Coronary artery (tissue), 2 donors: ENCODE measurements at regions not wholly inside any gene's neighbourhood (a gene's known extent, or its start where the extent isn't known, plus 50 kb on each side); places are given as distances from the start of the nearest gene placed in this dataset.

Experiments
- DNase-seq: peaks from one replicate; pipeline ENCODE4 v3.0.0-alpha.2; 2017; ENCODE audit warnings: low spot score
- H3K27ac ChIP-seq, 2 donors: fragments of 200-600 bp; sonication (generic); one replicate each; pipeline ENCODE4 v1.5.1; 2016 to 2019
- H3K4me3 ChIP-seq: fragments of 200-600 bp; sonication (generic); 2 replicates; pipeline ENCODE4 v1.5.1; 2016; ENCODE audit warnings: mild to moderate bottlenecking, moderate library complexity
- CTCF ChIP-seq: fragments of 200-600 bp; sonication (generic); IDR thresholded peaks from one replicate; pipeline ENCODE4 v1.5.1; 2019; ENCODE audit warnings: antibody characterized with exemption

- H3K27ac ChIP-seq = no peak overlapping the region
- no peak for DNase-seq
- TF ChIP-seq CTCF = no peak
- no peak overlapping the region for H3K4me3 ChIP-seq
These were observed 72.4 kb upstream of the ADCY1 start for GRCh38 chr7:45501791-45502190.

DNA sequence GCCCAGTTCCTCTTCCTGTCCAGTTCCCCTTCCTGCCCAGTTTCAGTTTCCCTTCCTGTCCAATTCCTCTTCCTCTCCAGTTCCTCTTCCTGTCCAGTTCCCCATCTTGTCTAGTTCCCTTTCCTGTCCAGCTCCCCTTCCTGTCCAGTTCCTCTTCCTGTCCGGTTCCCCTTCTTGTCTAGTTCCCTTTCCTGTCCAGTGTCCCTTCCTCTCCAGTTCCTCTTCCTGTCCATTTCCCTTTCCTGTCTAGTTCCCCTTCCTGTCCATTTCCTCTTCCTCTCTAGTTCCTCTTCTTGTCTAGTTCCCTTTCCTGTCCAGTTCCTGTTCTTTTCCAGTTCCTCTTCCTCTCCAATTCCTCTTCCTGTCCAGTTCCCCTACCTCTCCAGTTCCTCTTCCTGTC, 68.1 kb upstream of the ADCY1 start:
- Histone ChIP-seq H3K27ac (no peak overlapping the region), H3K4me3 (no peak overlapping the region)
- DNase-seq = no peak
- TF ChIP-seq CTCF = no peak

DNA sequence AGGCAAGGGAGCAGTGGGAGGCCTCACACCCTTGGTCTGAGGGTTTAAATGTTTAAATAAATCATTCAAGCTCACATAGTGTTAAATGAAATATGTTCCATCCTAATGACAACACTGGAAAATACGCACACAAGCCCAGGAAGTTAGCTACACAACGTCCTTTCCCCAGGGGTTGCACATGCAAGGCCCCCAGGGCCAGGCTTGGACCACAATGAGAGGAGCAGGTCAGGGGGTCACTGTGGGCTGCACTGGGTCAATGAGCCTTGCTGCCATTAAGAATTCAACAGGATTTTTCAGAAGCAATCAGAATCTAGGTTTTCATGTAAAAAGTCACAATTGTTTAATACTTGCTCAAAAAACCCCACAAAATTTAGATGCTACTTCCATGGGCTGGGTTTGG, 64.9 kb upstream of the ADCY1 start:
- Histone ChIP-seq H3K4me3 (no peak overlapping the region), H3K27ac (no peak overlapping the region)
- TF ChIP-seq CTCF = no peak
- DNase-seq = no peak

- H3K4me3 ChIP-seq = no peak overlapping the region
- H3K27ac ChIP-seq = no peak overlapping the region
- DNase-seq = no peak
- TF ChIP-seq CTCF = no peak
These were observed 62.2 kb upstream of the ADCY1 start for GRCh38 chr7:45511721-45512597.

- TF ChIP-seq CTCF = no peak
- Histone ChIP-seq H3K4me3 (no peak overlapping the region), H3K27ac (no peak overlapping the region)
- no peak for DNase-seq
These were observed 59.2 kb upstream of the ADCY1 start for GRCh38 chr7:45514944-45515343.

- Histone ChIP-seq H3K27ac (no peak overlapping the region), H3K4me3 (no peak overlapping the region)
- no peak for DNase-seq
- no peak for TF ChIP-seq CTCF
These were observed 58.8 kb upstream of the ADCY1 start for GRCh38 chr7:45515346-45515745.
